M059J (cell line): ENCODE measurements at regions not wholly inside any gene's neighbourhood (a gene's known extent, or its start where the extent isn't known, plus 50 kb on each side); places are given as distances from the start of the nearest gene placed in this dataset.
"Not testable (repeated sequence)": the region's sequence is repeated elsewhere in the genome, so short reads cannot be mapped to it uniquely, and the experiment has no call there.

Experiments
- DNase-seq: peaks from one replicate; pipeline ENCODE4 v3.0.0-alpha.2; 2012; ENCODE audit warnings: low read depth

DNA sequence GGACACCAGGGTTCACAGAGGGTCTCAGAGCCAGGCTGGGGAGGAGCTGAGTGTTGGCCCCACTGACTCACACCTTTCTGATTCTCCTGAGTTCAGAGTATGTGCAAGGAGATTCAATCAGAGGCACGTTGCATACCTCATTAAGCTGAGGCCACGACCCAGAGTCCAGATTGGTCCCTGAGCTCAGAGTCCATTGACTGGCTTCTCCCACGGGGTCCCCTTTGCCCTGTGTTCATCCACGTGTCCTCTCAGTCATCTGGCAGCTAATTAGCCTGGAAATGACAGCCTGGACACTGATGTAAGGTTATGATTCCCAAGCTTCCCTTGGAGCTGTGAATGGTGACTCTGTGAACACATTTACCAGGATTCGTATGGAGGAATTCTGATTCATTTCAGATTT lies 267.2 kb downstream of the SH3BP4 start:
- no peak for DNase-seq

DNA sequence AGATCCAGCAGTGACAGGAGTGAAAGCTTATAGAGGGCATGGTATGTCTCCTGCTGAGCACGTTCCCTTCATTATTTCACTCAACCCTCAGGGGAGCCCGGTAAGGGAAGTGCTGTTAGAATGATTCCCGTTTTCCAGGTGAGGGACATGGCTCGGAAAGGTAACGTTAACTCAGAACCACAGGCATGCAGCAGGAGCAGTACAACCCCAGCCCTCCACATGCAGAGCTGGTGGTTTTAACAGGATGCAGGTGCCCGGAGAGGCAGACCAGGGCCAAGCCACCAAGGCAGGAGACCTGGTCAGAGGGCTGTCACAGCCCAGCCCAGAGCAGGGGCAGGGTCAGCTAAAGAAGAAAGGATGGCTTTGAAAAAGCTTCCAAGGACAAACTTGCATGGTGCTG lies 268.5 kb downstream of the SH3BP4 start:
- no peak for DNase-seq

DNA sequence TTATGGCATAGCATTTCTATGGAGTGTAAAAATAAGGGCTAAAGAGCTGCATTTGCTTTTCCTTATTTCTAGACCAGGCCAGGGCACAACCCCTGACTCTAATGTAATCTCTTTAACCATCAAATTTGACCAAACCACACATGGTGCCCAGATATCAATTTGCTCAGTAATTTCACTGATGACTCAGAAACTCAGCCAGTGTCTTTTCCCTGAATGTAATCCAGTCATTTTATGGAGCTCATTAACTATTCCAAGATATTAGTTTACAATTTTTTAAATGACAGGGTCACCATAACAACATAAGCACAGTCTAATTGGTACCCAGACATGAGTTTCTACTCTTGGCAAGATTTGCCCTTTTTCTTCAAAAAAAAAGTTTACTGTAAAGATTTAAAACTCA lies 270.8 kb upstream of the AGAP1 start:
- peak; percentile 84 for DNase-seq

DNA sequence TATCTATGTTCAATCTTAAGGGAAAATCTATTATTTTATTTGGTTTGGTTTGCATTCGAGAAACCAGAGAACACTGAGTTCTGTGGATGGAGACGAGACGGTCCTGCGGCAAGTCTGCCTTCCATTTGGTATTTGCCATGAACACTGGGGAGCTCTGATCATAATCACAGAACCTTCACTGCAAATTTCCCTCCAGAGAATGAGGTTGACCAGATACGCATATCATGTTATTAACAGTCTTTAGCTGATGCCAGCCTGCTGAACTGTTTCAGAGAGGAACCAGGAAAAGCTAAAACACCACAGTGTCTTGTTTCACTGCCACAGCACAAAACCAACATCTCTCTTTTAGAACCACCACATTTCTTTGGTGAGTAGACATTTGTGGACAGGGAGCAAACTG lies 269.4 kb upstream of the AGAP1 start:
- no peak for DNase-seq

DNA sequence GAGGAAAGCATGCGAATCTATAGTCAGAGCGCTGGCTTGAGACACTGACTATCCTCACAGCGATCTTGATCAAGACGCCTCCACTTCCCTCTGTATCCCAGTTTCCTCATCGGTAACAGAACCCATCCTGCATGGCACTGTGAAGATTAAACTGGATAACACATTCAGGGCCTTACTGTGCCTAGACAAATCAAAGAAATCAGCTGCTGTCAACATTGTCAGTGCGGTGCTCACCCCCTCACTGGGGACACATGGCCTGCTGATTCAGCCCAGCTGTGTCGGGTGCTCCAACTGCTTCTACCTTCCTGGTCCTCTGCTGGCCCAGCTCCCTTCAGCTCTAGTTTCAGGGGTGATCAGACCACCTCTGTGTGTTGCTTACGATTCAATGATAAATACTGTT lies 268.6 kb upstream of the AGAP1 start:
- no peak for DNase-seq

GRCh38 chr2:235227590-235227989 lies 266.3 kb upstream of the AGAP1 start:
- DNase-seq: no peak

DNA sequence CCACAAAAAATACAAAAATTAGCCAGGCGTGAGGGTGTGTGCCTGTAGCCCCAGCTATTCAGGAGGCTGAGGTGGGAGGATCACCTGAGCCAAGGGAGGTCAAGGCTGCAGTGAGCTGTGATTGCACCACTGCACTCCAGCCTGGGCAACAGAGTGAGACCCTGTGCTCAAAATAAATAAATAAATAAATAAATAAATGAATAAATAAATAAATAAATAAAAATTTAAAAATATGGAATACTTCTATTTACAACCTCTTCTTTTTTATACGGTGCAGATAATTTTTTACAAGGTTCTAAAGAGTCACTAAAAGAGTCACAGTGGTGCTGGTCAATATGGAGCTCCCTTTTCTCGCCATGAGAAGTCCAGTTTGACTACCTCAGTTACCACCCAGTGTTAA lies 265.4 kb upstream of the AGAP1 start:
- not testable (repeated sequence) for DNase-seq

- DNase-seq: no peak
Observed at GRCh38 chr2:235229236-235229635, 264.6 kb upstream of the AGAP1 start.

DNA sequence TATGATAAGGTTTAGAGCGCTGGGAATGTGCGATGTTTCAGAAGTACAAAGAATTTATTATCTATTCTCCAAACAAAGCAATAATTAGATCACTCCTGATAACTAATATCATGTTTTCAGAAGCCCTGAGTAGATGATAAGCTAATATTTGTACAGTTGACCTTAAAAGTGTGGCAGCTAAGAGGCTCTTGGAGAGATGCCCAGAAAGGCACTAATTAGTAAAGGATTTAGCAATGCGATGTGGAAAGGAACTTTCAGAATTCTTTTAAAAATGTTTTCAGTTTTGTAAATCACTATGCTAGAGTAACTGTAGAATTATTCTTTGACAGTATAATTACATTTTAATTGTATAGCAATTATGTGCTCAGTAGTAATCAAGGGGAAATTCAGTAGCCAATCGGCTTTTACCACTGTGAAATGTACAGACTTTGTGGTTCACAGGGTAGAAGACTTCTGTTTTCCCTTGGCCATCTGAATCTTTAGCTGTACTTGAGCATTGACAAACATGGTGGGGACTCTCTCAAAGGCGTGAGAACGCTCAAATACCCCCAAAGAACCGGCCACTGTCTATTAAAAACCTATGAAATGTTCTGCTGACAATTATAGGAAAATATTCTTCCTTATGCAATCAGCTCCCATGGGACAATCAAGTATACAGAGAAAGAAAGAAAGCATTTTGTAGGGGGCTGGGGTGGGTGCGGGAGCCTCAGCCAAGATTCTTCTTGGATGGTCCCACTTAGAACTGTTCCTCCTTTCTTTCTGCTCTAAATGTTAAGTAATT lies 262.8 kb upstream of the AGAP1 start:
- peak; percentile 43 for DNase-seq

DNA sequence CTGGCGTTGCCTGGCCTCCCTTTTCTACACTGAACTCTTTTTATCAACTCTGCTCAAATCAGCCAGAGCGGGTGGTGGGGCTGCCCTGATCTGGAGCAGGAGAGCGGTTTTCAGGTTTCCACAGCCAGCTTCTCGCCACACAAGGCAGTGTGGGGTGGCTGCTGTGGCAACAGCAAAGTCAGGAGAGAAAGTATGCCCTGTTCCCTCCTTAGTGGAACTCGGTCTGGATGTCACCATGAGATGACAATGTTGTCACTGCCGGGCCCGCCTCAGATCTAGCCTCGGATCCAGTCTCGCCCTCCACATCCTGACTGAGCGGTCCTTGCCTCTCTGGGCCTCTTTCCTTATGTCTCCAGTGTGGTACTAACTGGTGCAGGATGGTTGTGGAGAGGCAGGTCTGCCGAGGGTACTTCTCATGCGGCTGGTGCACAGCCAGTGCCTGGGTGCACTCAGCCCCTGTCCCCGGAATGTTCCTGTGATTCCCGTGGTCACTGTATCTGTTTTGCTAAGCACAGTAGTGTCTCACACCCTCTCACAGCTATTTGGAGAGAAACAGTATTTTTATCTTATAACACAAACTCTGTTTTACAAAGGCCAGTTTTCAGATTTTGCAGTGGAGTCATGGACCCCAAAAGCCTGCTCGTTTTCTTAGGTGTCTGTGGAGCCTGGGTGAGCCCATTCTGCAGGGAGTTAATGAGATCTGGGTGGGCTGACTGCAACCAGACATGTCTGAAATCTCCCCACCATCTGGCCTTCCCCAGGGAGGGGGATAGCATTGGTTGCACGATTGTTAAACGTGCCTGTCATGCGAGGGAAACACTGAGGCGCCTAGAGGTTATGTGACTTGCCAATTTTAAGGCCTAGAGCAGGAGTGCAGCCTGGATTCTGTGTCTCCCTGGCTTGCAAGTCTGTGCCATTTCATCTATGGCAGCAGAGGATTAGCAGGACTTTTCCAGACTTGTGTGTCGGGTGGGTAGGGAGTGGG lies 261.1 kb upstream of the AGAP1 start:
- DNase-seq: no peak

DNA sequence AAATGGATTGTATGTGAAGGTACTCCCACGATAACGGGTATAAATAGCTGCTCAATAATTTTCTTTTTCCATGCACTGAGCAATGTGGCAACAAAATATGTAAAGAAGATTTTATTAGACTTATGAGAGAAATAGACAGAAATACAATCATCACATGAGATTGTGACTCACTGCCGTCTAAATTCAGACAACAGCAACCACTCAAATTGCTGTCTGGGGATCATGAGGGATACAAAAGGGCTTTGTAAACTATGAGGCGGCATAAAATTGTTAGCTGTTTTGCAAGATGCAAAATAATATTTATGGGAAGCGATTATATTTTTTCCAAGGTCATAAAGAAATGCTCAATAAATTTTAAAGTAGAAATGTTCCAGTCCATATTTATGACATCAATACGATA lies 259.1 kb upstream of the AGAP1 start:
- no peak for DNase-seq

GRCh38 chr2:235235977-235236767 lies 257.7 kb upstream of the AGAP1 start:
- no peak for DNase-seq

GRCh38 chr2:235238537-235238936 lies 255.3 kb upstream of the AGAP1 start:
- peak; percentile 73 for DNase-seq

GRCh38 chr2:235240574-235240973 lies 253.3 kb upstream of the AGAP1 start:
- DNase-seq: no peak

DNA sequence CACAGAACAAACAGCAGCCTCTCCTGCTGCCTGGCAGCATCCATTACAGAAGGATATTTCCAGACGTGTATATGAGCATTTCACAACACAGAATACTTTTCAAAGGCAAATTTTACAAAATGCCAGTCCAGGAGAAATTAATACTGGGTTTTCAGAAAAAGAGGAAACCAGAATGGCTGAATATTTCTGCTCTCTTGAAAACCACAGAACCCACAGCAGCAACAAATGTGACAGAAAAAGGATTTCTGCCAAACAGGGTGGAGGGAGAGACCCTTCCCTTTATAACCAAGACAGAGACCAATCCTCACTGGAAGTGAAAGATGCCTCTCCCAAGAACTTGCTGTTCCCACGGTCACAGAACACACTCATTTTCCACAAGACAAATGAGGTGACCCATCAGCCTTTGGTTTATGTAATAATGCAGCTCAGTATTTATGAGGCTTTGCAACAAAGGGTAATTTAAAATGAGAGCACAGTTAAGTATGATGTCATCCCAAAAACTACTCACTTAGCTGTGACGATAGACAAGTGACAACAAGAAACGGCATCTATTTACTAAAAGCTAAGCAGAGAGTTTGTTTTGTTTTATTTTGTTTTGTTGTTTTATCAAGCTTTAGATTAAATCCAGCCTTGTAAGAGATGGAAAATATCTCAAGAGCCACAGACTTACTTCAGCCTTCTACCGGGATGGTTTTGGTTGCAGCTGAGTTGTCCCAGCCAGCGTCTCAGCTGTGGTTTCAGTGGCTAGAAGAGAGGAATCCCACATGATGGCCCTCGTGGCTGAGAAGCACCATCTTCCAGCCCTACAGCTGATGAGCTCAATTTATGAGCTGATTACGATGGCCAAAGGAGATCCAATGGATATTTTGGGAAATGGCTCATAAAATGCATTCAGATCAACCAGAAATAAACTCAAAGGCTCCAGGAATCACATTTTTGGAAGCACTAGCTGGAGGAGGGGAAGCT lies 249.3 kb upstream of the AGAP1 start:
- peak; percentile 63 for DNase-seq

- DNase-seq: no peak
Observed at GRCh38 chr2:235247001-235247400, 246.8 kb upstream of the AGAP1 start.

DNA sequence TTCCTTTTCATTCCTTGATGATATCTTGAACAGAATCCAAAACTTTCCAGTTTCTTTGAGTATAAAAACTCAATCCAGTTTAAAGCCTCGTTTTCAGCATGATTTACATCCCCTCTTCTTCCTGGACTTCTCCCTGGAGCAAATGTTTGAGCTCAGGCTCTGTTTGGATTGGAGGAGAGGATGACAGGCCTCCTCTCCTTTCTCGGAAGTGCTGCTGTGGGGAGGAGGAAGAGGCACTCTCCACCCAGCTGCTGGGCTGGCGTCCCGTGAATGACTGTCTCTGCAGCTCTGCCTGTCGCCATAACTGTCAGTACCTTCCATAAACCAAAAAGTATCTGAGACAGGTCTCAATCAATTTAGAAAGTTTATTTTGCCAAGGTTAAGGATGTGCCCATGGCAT lies 238.2 kb upstream of the AGAP1 start:
- no peak for DNase-seq

DNA sequence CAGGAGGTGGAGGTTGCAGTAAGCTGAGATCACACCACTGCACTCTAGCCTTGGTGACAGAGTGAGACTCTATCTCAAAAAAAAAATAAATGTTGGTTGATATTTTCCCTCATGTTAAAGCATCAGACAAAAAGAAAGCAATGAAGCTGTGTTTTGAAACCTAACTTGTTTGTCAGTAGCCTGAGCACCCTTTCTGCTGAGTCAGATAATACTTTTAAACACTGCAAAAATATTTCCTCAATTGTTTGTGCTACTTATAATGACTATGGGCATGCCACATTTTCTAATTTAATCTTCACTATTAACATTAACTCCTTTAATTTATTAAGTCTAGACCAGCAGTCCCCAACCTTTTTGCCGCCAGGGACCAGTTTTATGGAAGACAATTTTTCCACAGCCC lies 236.3 kb upstream of the AGAP1 start:
- DNase-seq: no peak

DNA sequence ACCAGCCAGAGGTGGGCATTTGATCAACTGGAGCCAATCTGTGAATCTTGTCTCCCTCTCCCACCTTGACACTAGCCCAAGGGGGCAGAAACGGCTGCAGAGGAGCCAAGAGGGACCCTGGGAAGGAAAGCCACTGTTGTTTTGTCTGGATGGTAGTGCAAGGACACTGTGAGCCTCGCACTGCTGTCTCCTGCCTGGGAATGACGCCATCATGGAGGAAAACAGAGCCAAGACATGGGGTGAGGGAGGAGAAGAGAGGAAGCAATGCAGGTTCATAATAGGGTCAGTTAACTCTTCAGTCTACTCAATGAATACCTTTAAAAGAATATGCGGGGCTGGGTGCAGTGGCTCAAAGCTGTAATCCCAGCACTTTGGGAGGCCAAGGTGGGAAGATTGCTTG lies 231.1 kb upstream of the AGAP1 start:
- no peak for DNase-seq

DNA sequence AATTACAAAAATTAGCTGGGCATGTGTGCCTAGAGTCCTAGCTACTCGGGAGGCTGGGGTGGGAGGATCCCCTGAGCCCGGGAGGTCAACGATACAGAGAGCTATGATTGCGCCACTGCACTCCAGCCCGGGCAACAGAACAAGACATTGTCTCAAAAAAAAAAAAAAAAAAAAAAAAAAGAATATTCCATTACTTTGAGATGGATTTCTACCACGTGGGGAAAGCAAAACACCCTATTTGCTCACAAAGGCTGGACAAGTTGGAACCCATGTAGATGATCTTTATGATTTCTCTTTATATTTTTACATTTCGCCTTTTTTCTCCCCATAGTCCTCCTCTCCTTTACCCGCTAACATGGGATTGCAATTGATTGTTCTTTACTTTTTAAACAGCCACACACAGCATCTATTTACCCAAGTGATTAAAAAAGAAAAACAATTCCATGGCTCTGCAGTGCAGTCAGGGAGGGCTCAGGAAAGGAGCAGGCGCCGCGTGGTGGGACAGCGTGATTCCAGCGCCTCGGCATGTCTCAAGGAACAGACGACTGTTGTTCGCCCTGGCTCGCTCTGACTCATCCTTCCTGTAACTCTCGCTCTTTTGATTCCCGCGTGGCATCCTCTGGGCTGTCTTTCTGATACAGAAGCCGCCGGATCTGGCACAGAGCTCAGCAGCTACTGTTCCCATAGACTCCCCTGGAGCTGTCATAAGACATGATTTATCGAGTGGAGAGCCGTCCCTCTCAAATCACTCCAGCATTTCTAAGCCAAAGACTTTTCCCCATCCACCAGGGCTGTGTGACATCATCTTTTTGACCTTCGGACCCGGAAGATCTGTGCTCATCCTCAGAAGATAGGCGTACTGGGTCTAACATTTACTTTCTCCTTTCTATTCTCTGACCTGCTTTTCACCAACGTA lies 230.4 kb upstream of the AGAP1 start:
- peak; percentile 91 for DNase-seq
